ENCODE measurements at regions not wholly inside any gene's neighbourhood (a gene's known extent, or its start where the extent isn't known, plus 50 kb on each side); places are given as distances from the start of the nearest gene placed in this dataset.

DNA sequence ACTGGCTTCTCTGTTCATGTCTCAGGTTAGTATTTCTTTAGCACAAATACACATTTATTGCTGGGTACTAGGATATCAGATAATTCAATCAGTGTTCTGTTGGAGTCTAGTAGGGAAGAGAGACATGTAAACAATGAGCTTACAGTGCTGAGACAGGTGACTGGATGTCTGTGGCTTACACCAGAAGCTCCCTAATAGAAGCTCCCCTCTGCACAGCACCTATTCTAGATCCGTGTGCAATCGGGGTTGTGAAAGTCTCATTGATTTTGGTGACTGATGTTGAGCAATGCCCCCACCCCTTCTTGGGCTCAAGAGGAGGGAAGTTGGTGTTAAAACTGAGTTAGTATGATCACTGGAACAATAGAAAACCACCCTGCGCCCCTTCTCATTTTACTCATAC lies 279.2 kb downstream of the RPS6KC1 start:
- TF ChIP-seq, protein P1, sequence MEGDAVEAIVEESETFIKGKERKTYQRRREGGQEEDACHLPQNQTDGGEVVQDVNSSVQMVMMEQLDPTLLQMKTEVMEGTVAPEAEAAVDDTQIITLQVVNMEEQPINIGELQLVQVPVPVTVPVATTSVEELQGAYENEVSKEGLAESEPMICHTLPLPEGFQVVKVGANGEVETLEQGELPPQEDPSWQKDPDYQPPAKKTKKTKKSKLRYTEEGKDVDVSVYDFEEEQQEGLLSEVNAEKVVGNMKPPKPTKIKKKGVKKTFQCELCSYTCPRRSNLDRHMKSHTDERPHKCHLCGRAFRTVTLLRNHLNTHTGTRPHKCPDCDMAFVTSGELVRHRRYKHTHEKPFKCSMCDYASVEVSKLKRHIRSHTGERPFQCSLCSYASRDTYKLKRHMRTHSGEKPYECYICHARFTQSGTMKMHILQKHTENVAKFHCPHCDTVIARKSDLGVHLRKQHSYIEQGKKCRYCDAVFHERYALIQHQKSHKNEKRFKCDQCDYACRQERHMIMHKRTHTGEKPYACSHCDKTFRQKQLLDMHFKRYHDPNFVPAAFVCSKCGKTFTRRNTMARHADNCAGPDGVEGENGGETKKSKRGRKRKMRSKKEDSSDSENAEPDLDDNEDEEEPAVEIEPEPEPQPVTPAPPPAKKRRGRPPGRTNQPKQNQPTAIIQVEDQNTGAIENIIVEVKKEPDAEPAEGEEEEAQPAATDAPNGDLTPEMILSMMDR (IDR thresholded peaks at IDR 0.05) = no peak
- H3K27ac Mint-ChIP-seq = no peak overlapping the region
- no peaks in the 10 kb centered on the region for H3K9me3 Mint-ChIP-seq
- no peak for DNase-seq
- peaks cover 26% of the 10 kb centered on the region for H3K4me1 Mint-ChIP-seq (ENCODE audit: low read depth)
- peaks cover 3% of the 10 kb centered on the region; the same call in 1 of the 2 replicates for H3K27me3 Mint-ChIP-seq (ENCODE audit: insufficient read depth)
- H3K4me3 Mint-ChIP-seq = no peak overlapping the region
- no peaks in the 10 kb centered on the region for H3K36me3 Mint-ChIP-seq (ENCODE audit: low read depth)

DNA sequence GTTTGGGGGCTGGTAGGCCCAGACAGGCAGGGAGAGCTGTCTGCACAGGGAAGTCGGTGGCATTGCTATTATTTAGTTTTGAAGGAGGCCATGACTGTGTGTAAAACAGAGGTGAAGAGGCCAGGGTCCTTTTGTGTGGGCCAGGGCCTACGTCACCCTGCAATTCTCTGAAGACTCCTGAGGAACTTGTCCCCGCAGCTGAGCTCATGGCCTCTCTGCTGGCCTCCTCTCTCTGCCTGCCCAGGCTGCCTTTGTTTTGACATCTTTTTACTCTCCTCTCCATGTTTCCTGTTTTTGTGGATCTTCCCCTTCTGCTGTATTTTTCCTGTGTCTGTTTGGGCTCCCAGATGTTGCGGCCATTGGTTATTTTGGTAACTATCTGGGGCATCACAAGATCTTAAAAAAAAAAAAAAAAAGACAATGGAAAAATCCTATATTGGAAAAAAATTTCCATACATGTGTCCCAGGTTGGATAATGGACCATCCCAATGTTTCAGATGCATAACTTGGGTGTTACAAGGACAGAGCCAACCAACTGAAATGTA lies 280.7 kb downstream of the RPS6KC1 start:
- no peak for DNase-seq
- TF ChIP-seq, protein P1 (IDR thresholded peaks at IDR 0.05) = no peak
- Mint-ChIP-seq H3K9me3 (no peaks in the 10 kb centered on the region), H3K4me1 (ENCODE audit: low read depth) (peaks cover 13% of the 10 kb centered on the region), H3K27me3 (ENCODE audit: insufficient read depth) (peaks cover 3% of the 10 kb centered on the region; the same call in 1 of the 2 replicates), H3K27ac (no peak overlapping the region), H3K36me3 (ENCODE audit: low read depth) (no peaks in the 10 kb centered on the region), H3K4me3 (no peak overlapping the region)

DNA sequence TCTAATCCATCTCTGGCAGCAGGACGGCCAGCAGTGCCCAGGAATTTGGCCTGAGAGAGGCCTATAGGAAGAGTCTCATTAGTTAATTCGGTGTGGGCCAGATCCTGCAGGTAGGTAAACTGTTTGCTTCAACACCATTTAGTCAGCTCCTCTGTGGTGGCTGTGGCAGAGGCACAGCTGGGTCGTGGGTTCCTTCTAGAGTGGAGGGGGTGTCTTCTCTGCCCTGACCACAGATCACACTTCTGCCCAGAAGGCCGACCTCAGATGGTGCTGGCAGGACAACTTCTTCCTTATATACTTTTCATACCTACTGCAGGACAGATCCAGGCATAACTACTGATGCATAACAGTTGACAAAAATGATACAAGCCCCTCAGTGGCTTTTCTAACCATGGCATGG lies 281.4 kb downstream of the RPS6KC1 start:
- no peak overlapping the region for H3K27ac Mint-ChIP-seq
- no peak overlapping the region for H3K4me3 Mint-ChIP-seq
- no peaks in the 10 kb centered on the region for H3K9me3 Mint-ChIP-seq
- peaks cover 5% of the 10 kb centered on the region for H3K4me1 Mint-ChIP-seq (ENCODE audit: low read depth)
- no peak for DNase-seq
- TF ChIP-seq, protein P1 (IDR thresholded peaks at IDR 0.05) = no peak
- H3K27me3 Mint-ChIP-seq (ENCODE audit: insufficient read depth) = peaks cover 3% of the 10 kb centered on the region
- H3K36me3 Mint-ChIP-seq (ENCODE audit: low read depth) = no peaks in the 10 kb centered on the region

DNA sequence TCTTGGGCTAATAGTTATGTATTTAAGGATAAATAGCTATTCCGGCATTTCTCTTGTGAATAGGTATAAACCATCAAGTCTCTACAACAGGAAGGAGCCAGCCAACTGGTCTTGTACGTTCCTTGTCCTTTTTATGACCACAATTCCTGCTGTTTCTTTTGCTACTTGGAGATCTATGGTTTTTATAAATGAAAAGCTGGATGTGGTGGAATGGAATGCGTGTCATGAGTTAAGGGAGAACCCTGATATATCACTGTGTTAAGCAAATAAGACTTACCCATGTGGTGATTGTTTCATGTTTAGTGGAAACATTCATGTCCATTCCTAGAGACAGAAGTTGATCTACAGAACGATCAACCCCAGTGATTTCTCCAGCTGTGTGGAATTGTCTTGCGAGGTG lies 282.1 kb downstream of the RPS6KC1 start:
- H3K36me3 Mint-ChIP-seq (ENCODE audit: low read depth) = no peaks in the 10 kb centered on the region
- H3K27me3 Mint-ChIP-seq (ENCODE audit: insufficient read depth) = peaks cover 3% of the 10 kb centered on the region
- DNase-seq = no peak
- TF ChIP-seq, protein P1 (IDR thresholded peaks at IDR 0.05) = no peak
- H3K4me3 Mint-ChIP-seq = no peak overlapping the region
- no peaks in the 10 kb centered on the region for H3K4me1 Mint-ChIP-seq (ENCODE audit: low read depth)
- no peaks in the 10 kb centered on the region for H3K9me3 Mint-ChIP-seq
- H3K27ac Mint-ChIP-seq = no peak overlapping the region

DNA sequence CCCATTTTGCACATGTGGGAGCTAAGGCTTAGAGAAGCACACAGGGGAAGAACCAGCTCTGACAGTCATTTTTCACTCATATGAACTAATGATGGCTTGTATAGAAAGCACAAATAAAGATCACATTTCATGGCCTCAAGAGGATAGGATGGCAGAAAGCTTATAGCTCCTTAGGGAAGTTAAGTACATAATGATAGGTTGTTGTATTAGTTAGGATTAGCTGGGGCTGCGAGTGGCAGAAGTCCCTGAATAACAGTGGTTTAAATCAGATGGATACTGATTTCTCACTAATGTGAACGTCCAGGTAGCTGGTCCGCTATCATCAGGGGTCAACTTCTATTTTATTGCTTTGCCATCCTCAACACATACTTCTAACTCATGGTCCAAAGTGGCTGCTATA lies 284.0 kb downstream of the RPS6KC1 start:
- H3K27ac Mint-ChIP-seq = no peak overlapping the region
- no peak overlapping the region for H3K4me3 Mint-ChIP-seq
- H3K9me3 Mint-ChIP-seq = no peaks in the 10 kb centered on the region
- no peaks in the 10 kb centered on the region for H3K36me3 Mint-ChIP-seq (ENCODE audit: low read depth)
- H3K27me3 Mint-ChIP-seq (ENCODE audit: insufficient read depth) = no peaks in the 10 kb centered on the region; the same call in 1 of the 2 replicates
- no peaks in the 10 kb centered on the region for H3K4me1 Mint-ChIP-seq (ENCODE audit: low read depth)
- DNase-seq = no peak
- TF ChIP-seq, protein P1 (IDR thresholded peaks at IDR 0.05) = no peak

Data from HFFc6 (cell line).